ENCODE measurements at regions not wholly inside any gene's neighbourhood (a gene's known extent, or its start where the extent isn't known, plus 50 kb on each side); places are given as distances from the start of the nearest gene placed in this dataset.

GRCh38 chr2:238688193-238689153 is 159.4 kb upstream of the TWIST2 start:
- DNase-seq (ENCODE audit: low spot score) = no peak

DNA sequence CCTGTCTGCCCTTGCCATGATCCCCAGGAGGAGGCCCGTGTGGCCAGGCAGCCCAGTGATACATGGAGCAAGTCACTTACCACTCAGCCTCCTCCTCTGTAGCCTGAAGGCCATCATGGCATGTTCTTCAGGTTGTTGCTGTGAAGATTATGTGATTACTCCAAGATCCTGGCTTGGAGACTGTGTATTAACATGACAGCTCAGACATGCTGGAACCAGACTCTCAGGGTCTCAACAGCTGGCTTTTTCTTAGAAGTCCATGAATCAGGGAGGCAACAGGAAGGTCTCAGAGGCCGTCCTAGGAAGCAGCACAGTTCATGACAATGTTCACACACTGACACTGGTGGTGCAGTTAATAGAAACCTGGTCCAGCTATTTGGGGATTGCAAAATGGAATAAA is 158.6 kb upstream of the TWIST2 start:
- DNase-seq (ENCODE audit: low spot score) = no peak

DNA sequence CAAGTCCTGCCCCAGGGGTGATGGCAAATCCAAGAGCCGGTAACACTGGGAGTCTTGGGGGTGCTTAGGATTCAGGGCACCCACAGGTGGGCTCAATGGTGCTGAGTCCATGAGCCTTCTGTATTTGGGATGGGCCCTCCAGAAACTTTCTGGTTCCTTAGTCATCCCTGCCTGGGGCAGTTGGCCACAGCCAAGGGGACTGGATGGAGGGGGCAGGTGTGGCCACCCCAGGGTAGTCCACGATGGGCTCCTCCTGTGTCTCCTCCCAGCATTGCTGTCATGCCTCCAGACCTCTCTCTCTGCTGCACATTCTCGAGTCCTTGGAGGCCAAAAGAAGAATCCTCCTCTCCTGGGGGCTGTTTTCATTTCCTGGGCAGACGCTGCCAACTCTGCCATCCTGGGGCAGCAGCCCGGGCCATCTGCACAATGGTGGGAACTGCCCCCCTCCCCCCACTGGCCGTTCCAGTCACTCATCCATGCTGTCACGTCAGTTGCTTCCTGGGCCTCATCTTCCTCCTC is 158.0 kb upstream of the TWIST2 start:
- no peak for DNase-seq (ENCODE audit: low spot score)

DNA sequence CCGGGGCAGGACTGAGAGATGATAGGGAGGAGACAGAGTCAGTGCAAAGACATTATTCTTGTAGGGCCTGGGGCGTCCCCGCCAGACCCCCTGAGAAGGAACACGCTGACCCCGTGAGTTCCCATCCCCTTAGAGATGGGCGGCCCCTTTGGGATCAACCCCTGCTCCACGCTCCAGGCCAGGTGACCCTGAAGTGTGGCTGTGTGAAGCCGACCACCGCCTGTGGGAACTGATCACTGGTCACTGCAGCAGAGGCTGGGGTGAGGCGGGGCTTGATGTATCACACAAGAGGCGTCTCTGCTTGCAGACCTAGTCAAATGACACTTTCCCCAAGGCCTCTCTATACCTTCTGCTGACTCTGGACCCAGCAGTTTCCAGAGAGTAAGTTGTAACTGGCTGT is 157.4 kb upstream of the TWIST2 start:
- no peak for DNase-seq (ENCODE audit: low spot score)

DNA sequence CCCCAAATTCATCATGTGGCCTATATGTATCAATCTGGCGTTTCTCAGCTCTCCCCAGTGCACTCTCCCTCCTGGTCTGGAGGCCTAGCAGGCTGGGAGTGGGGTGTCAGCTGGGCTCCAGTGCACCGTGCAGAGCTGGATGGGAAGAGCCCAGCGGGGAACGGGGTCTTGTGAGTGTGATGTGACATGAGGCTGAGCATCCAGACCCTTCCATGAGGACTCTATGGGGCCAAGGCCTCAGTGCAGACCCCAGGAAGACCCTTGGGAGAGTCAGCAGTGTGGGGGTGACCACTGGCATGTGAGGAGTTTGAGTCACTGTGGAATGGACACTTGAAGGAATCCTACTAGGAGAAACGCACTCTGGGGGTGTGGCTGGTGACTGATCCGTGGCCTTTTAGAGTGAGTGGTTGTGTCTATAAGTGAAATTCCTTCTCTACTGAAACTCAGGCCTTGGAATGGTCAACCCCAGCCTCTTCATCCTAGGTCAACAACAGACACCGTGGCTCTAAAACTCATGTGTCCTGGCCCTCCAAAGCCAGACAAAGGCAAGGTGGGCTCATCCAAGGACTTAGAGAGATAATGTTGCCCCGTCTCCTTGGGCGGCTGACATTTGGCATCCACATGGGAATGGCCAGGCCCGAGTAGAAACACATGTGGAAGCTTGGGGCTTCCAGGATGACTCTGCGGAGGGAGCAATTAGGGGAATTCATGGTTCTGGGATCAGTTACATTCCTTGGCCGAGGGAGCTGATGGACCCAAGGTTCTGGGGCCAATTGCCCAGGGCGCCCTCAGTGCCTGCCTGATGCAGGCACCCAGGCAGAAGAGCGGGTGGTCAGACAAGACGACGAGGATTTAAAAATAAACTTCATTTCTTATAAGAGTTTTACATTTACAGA is 156.0 kb upstream of the TWIST2 start:
- no peak for DNase-seq (ENCODE audit: low spot score)

DNA sequence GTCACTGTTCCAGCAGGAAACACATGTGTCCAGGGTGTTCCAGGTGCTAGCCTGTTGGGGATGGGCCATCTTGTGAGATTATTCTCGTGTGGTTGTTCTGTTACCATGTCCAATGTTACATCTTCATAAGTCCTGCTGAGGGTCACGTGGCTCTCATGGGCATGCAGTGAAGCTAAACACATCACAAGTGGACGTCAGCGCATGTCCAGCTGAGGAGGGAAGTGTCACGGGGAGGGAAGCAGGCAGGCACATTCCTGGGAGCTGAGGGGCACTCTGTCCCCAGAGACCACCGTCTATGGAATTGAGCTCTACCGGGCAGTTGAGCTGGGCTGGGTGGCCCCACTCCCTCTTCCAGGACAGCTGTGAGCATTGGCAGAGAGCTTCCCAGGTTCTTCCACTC is 155.3 kb upstream of the TWIST2 start:
- no peak for DNase-seq (ENCODE audit: low spot score)

GRCh38 chr2:238693337-238694093 is 154.4 kb upstream of the TWIST2 start:
- no peak for DNase-seq (ENCODE audit: low spot score)

DNA sequence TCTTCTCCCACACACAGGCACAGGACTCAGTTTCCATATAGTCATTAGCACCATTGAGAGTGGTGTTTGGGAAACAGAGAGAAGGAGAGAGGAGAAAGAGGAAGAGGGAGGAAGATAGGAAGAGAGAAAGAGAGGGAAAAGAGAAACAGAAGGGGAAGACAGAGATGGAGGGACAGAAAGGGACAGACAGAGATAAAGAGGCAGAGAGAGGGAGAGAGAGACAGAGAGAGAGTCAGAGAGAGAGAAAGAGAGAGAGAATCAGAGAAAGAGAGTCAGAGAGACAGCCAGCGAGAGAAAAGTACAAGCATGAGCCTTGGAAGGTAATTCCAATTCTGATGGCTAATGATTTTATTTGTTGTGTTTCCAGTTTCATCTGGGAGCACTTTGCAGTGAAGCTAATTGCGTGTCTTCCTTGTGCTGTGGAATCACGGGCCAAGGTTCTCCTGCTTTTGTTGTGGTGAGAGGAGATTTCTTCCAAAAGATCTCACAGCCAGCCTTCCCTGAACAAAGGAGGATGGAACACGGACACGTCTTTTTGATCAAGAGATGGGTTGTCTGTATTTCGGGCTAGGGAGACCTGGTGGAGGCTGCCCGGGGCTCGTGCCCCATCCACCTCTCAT is 153.6 kb upstream of the TWIST2 start:
- DNase-seq (ENCODE audit: low spot score) = no peak

GRCh38 chr2:238694922-238695321 is 153.0 kb upstream of the TWIST2 start:
- no peak for DNase-seq (ENCODE audit: low spot score)

GRCh38 chr2:238695538-238695937 is 152.3 kb upstream of the TWIST2 start:
- no peak for DNase-seq (ENCODE audit: low spot score)

GRCh38 chr2:238696331-238696730 is 151.6 kb upstream of the TWIST2 start:
- no peak for DNase-seq (ENCODE audit: low spot score)

- DNase-seq (ENCODE audit: low spot score) = no peak
Measured at GRCh38 chr2:238696786-238697185, 151.1 kb upstream of the TWIST2 start.

DNA sequence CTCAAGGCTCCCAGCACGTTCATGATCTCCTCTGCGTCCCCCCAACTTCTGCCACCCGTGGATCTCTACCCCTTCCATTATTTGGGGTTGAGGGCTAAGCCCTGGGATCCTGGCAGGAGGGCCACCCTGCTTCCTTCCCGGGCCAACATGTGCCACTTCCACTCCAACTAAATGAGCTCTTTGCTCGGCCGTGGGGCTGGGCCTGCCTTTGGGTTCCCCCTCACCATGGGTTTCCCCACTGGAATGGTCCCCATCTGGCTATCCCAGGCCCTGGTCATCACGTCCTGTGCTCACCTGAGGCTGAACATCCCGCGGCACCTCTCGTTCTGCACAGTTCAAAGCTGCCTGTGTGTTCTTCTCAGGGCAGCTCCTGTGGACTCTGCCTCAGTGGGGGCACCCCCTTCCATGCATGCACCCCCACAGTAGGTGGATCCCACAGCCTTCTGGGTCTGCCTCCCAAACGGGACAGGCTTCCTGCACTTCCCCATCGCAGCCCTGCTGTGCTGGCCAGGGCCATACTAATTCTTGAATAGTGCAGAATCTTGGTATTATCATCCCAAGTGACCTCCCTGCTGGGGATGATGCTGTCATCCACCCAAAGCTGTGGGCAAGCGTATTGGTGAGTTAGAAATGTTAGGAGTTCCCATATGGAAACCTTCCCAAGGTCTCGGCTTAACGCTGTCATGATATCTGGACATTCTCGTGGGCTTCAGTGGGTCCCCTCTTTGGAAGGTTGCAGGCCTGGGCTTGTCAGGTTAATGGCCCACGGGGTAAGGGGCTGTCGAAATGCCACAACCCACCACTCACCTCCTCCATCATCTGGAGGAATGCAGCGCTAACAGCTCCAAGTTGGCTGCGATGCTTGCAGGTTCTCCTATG is 150.5 kb upstream of the TWIST2 start:
- no peak for DNase-seq (ENCODE audit: low spot score)

DNA sequence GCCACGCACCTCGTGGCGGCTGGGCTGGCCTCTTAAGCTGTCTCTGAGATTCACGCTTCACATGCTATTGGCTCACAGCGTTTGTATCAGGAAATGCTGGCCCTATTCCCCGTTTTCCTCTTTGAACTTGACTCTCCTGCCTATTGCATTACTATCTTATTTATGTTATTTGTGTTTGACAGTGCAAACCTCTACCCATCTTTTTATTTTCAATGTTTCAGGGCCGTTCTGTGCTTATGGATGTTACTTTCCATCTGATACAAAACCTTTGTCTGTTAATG is 149.9 kb upstream of the TWIST2 start:
- no peak for DNase-seq (ENCODE audit: low spot score)

DNA sequence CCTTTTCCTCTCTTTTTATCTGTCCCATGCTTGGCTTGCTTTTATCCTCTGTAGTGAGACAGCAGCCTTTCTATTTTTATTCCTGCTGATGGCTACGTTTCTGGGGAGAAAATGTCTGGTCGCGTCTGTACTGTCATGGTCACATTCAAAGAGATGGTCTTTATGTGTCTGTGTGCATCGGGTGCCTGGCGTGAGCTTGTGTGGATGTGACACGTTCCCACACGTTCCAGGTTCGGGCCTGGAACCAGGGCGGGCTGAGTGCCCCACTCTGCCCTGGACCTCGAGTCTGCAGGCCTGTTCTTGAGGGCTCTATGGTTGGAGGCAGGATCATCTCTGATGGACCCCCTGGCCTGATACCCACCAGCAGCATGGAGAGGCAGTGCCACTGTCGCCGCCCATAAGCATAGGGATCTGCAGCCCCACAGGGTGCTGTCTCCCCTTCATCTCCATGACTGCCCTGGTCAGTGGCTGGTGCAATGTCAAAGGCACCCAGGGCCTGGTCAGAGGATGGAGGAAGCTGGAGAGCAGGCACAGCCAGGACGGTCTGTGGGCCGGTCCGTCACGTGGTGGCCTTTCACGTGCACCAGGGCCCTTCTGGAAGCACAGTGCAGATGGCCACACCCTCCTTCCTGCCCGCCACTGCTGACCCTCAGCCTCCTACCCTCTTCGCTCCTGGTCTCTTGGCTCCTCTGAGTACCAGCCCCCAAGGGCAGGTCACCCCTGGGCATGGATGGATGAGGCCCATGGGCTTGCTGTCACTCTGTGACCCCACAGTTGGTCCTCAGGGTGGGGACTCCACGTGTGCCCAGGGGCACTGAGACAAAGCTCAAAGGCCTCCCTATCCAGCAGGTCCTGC is 149.2 kb upstream of the TWIST2 start:
- no peak for DNase-seq (ENCODE audit: low spot score)

DNA sequence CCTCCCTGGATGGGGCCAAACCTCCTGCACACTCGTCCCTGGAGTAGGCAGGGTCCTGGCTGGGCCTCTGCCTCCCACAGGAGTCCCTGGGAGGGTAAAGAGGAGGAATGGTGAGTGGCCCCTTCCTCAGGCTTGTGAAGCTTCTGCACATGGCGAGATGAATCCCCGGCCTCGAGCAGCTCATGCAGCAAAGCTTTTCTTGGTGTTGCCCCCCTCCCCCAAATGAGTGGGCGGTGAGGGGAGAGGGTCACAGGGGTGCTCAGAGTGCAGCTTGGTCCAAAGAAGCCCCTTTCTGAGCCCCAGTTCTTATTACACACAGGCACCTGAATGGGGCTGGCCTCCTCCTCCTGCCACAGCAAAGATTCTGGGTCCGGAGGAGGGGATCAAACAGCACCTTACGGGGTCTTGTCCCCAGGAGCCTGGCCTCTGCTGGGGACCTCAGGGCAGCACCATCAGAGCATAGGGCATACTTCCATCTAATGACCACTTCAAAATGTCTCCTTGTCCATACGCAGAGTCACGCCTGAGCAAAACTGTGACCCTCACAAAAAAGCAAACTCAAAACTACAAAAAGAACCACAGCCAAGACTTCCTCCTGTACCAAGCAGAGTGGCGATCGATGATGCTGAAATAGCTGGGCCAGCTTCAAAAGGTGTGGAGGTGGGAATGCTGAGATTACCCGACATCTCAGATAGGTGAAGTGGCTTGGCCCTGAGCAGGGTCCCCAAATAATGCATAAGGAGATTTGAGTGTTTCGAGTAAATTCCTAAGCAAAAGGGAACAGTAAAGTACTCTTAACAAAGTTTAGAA is 148.4 kb upstream of the TWIST2 start:
- DNase-seq (ENCODE audit: low spot score) = no peak

DNA sequence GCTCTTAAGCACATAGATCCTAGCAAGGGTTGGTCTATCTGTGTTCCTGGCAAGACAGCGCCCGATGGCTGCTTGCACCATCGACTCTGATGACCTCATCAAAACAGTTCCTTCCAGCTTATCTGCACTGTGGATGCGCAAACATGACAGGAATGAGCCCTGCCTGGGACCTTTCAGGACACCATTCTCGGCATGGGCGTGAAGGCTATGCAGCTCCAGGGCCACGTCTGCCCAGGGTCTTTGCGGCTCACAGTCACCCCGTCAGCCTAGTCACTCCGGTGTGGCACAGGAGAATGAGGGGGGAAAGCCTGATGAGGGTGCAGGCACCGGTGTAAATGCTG is 147.8 kb upstream of the TWIST2 start:
- DNase-seq (ENCODE audit: low spot score) = no peak

DNA sequence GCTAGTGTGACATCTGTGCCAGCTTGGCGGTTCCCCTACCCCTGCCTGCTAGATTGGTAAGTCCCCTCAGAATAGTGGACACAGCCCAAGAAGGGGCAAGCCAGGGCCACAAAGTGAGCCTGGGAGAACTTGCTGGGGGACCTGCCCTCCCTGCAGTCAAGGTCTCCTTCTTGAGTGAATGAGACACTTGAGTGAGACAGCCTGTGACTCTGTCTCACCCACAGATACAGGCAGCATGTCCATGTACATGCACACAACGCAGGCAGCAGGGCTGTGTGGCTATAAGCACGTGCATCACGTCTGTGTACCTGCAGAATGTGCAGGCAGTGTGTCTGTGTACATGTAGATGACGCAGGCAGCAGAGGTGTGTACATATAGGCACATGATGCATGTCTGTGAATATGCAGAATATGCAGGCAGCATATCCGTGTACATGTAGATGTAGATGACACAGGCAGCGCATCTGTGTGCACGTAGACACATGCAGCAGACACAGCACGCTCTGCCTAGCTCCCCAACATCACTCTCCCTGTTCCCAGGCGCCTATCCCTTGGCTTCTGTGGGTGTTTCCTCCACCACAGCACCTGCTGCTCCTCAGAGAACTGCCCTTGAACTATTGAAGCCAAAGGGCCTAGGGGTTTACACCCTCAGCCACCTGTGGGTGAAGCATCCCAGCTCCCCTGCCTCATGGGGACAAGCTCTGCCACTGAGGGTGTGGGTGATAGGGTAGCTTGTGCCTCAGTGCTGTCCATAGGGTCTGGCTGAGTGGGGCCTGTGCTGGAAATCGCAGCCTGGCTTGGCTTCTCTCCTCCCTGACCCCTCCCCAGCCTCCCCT is 147.2 kb upstream of the TWIST2 start:
- DNase-seq (ENCODE audit: low spot score) = no peak

All from HuH-7 (cell line).